ENCODE measurements at regions not wholly inside any gene's neighbourhood (a gene's known extent, or its start where the extent isn't known, plus 50 kb on each side); places are given as distances from the start of the nearest gene placed in this dataset.

DNA sequence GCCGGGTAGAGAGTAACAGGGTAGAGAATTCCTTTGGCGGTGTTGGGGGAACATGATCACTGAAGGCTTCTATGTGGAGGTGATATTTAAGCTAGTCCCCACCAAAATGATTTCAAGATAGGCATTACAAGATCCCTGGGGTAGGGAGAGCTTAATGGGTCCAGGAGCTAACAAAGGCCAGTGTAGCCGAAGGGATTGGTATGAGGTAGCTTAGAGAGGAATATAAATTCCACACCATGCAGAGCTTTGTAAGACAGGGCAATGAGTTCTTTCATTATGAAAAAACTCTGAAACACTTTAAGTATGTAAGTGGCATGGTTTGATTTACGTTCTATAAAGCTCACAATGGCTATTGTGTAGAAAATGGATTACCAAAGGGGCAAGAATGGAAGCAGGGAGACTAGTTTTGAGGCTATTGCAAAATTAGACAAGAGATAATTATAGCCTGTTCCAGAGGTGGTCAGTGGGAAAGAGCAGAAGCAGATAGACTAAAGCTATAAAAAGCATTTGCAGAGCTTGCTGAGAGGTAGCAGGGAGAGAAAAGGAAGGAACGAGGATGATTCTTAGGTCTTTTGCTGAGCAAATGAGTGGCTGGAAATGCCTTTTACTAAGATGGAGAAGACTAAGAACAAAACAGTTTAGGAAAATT lies 119.7 kb upstream of the SLC25A13 start:
- TF ChIP-seq FOXM1 (IDR thresholded peaks at IDR 0.05; ENCODE audit: borderline replicate concordance) (no peak), L3MBTL2 (conservative IDR thresholded peaks at IDR 0.05) (no peak), LEF1 (IDR thresholded peaks at IDR 0.05; ENCODE audit: borderline replicate concordance) (no peak), CTBP1 (IDR thresholded peaks at IDR 0.05; ENCODE audit: borderline replicate concordance) (no peak), ZNF384 (IDR thresholded peaks at IDR 0.05) (no peak), FOXA1 (IDR thresholded peaks at IDR 0.05) (no peak), TARDBP (IDR thresholded peaks at IDR 0.05) (no peak), SP1 (IDR thresholded peaks at IDR 0.05) (no peak), NFRKB (IDR thresholded peaks at IDR 0.05) (no peak), SUZ12 (IDR thresholded peaks at IDR 0.05) (no peak), BHLHE40 (IDR thresholded peaks at IDR 0.05; ENCODE audit: borderline replicate concordance) (no peak), ARNT (IDR thresholded peaks at IDR 0.05) (no peak)
- TF ChIP-seq, protein P1, sequence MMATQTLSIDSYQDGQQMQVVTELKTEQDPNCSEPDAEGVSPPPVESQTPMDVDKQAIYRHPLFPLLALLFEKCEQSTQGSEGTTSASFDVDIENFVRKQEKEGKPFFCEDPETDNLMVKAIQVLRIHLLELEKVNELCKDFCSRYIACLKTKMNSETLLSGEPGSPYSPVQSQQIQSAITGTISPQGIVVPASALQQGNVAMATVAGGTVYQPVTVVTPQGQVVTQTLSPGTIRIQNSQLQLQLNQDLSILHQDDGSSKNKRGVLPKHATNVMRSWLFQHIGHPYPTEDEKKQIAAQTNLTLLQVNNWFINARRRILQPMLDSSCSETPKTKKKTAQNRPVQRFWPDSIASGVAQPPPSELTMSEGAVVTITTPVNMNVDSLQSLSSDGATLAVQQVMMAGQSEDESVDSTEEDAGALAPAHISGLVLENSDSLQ (IDR thresholded peaks at IDR 0.05), result no peak
- no peak for DNase-seq (ENCODE audit: extremely low spot score)
- ChIA-PET POLR2A (interaction anchor here (1.1 kb wide), 1 partner anchor 8 kb away, joined by 3 read pairs; no protein-coding TSS in a partner anchor), CTCF (no interaction called here)

GRCh38 chr7:96440328-96440727 lies 118.4 kb upstream of the SLC25A13 start:
- TF ChIP-seq HDGF (IDR thresholded peaks at IDR 0.05; ENCODE audit: borderline replicate concordance) (no peak), NFRKB (IDR thresholded peaks at IDR 0.05) (no peak), FOXM1 (IDR thresholded peaks at IDR 0.05; ENCODE audit: borderline replicate concordance) (no peak), TARDBP (IDR thresholded peaks at IDR 0.05) (no peak), FOXK2 (IDR thresholded peaks at IDR 0.05) (no peak), BHLHE40 (IDR thresholded peaks at IDR 0.05; ENCODE audit: borderline replicate concordance) (no peak), FOXA1 (IDR thresholded peaks at IDR 0.05) (no peak), ELF4 (IDR thresholded peaks at IDR 0.05) (no peak), SUZ12 (IDR thresholded peaks at IDR 0.05) (no peak), ARNT (IDR thresholded peaks at IDR 0.05) (no peak), CTBP1 (IDR thresholded peaks at IDR 0.05; ENCODE audit: borderline replicate concordance) (no peak), L3MBTL2 (conservative IDR thresholded peaks at IDR 0.05) (no peak), ZNF384 (IDR thresholded peaks at IDR 0.05) (no peak), LEF1 (IDR thresholded peaks at IDR 0.05; ENCODE audit: borderline replicate concordance) (no peak), SP1 (IDR thresholded peaks at IDR 0.05) (no peak)
- TF ChIP-seq, protein P1 (IDR thresholded peaks at IDR 0.05), result no peak
- ChIA-PET CTCF (no interaction called here), POLR2A (no interaction called here)
- DNase-seq (ENCODE audit: extremely low spot score), result no peak

DNA sequence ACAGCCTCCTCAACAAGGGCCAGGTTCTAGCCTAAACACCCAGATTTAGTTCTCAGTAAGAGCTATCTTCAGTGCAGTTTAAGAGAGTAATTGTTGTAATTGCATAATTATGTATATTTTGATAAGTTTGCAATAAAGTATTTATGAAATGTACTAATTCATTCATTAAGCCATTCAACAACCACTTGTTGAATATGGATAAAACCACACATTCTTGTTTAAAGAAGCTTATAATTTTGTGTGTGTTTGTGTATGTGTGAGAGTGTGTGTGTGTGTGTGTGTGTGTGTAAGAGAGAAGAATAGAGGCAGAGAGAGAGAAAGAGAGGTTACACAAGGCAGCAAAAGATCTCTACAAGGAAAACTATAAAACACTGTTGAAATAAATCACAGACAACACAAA lies 115.0 kb upstream of the SLC25A13 start:
- ChIA-PET CTCF (no interaction called here), POLR2A (no interaction called here)
- no peak for DNase-seq (ENCODE audit: extremely low spot score)
- TF ChIP-seq ARNT (IDR thresholded peaks at IDR 0.05) (no peak), HDGF (IDR thresholded peaks at IDR 0.05; ENCODE audit: borderline replicate concordance) (no peak), ELF4 (IDR thresholded peaks at IDR 0.05) (no peak), SUZ12 (IDR thresholded peaks at IDR 0.05) (no peak), ZNF384 (IDR thresholded peaks at IDR 0.05) (no peak), NFRKB (IDR thresholded peaks at IDR 0.05) (no peak), CTBP1 (IDR thresholded peaks at IDR 0.05; ENCODE audit: borderline replicate concordance) (no peak)

- ChIA-PET POLR2A (no interaction called here), CTCF (no interaction called here)
- TF ChIP-seq FOXM1 (IDR thresholded peaks at IDR 0.05; ENCODE audit: borderline replicate concordance) (no peak), SUZ12 (IDR thresholded peaks at IDR 0.05) (no peak), ZNF384 (IDR thresholded peaks at IDR 0.05) (no peak), ARNT (IDR thresholded peaks at IDR 0.05) (no peak)
- no peak for DNase-seq (ENCODE audit: extremely low spot score)
These were observed 108.5 kb upstream of the SLC25A13 start for GRCh38 chr7:96430356-96430755.

DNA sequence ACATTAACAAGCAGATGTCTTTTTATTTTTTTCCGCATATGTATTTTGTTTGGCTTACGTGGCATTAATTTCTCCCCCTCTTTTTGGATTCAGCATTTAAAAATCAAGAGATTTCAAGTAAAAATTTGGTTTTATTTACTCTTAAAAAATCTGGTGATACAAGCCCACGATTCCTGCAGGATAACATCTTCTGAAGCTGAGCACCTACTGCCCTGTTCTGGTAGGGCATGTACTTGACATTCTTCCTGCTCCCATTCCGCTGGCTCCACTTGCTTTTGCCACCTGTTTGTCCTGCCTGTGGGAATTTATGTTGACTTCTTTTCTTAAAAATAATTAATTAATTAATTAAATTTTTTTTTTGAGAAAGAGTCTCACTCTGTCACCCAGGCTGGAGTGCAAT lies 105.2 kb upstream of the SLC25A13 start:
- ChIA-PET CTCF (no interaction called here), POLR2A (no interaction called here)
- no peak for DNase-seq (ENCODE audit: extremely low spot score)
- TF ChIP-seq HDGF (IDR thresholded peaks at IDR 0.05; ENCODE audit: borderline replicate concordance) (no peak), NFRKB (IDR thresholded peaks at IDR 0.05) (no peak), ELF4 (IDR thresholded peaks at IDR 0.05) (no peak), TARDBP (IDR thresholded peaks at IDR 0.05) (no peak), ZNF384 (IDR thresholded peaks at IDR 0.05) (no peak), BHLHE40 (IDR thresholded peaks at IDR 0.05; ENCODE audit: borderline replicate concordance) (no peak), ARNT (IDR thresholded peaks at IDR 0.05) (no peak), LEF1 (IDR thresholded peaks at IDR 0.05; ENCODE audit: borderline replicate concordance) (no peak)

GRCh38 chr7:96426685-96427084 lies 104.8 kb upstream of the SLC25A13 start:
- no peak for TF ChIP-seq FOXK2 (IDR thresholded peaks at IDR 0.05)
- TF ChIP-seq BHLHE40 (IDR thresholded peaks at IDR 0.05; ENCODE audit: borderline replicate concordance), result no peak
- TF ChIP-seq TARDBP (IDR thresholded peaks at IDR 0.05), result no peak
- TF ChIP-seq ARNT (IDR thresholded peaks at IDR 0.05), result no peak
- TF ChIP-seq FOXM1 (IDR thresholded peaks at IDR 0.05; ENCODE audit: borderline replicate concordance), result no peak
- TF ChIP-seq ZNF384 (IDR thresholded peaks at IDR 0.05), result no peak
- TF ChIP-seq, protein P1 (IDR thresholded peaks at IDR 0.05), result no peak
- POLR2A ChIA-PET, result no interaction called here
- no peak for DNase-seq (ENCODE audit: extremely low spot score)
- CTCF ChIA-PET, result interaction anchor here (0.6 kb wide), 1 partner anchor 170 kb away, joined by 4 read pairs; no protein-coding TSS in a partner anchor

Data from HEK293T (cell line).